ENCODE measurements at regions not wholly inside any gene's neighbourhood (a gene's known extent, or its start where the extent isn't known, plus 50 kb on each side); places are given as distances from the start of the nearest gene placed in this dataset.

GRCh38 chr20:41671143-41671542 is 53.0 kb upstream of the CHD6 start:
- no peak overlapping the region for H3K9ac ChIP-seq (ENCODE audit: control insufficient read depth, extremely low read depth, insufficient read depth, low read length)
- H3K4me1 ChIP-seq (ENCODE audit: control insufficient read depth, extremely low read depth, insufficient read depth, low read length), result no peaks in the 10 kb centered on the region
- no peaks in the 10 kb centered on the region for H3K9me1 ChIP-seq (ENCODE audit: control insufficient read depth, extremely low read depth, insufficient read depth, low read length)
- dilution Hi-C loops (cut with MboI; ENCODE audit: extremely low pct_ligation_motif_present, low sequenced_read_pairs), result no loop called here
- H3K9me3 ChIP-seq (ENCODE audit: control insufficient read depth, low read depth, low read length), result no peaks in the 10 kb centered on the region
- FAIRE-seq (no peak), DNase-seq (ENCODE audit: low read depth, low spot score) (no peak)
- H4K20me1 ChIP-seq (ENCODE audit: control insufficient read depth, extremely low read depth, insufficient read depth, low read length), result no peaks in the 10 kb centered on the region
- no peak overlapping the region for H3K27ac ChIP-seq (ENCODE audit: control insufficient read depth, insufficient read depth, low read length)
- TF ChIP-seq EZH2 (IDR thresholded peaks at IDR 0.05; ENCODE audit: low read length) (no peak), CTCF (optimal IDR thresholded peaks at IDR 0.05 in 1 of 3, IDR thresholded peaks at IDR 0.05 in 1 of 3, conservative IDR thresholded peaks at IDR 0.05 in 1 of 3; ENCODE audit: extremely low read depth in 1 of 3, insufficient read depth in 2 of 3, low read length in 3 of 3) (no peak)
- H3K79me2 ChIP-seq (ENCODE audit: control insufficient read depth, insufficient read depth, low read length), result no peaks in the 10 kb centered on the region
- H3K4me2 ChIP-seq (ENCODE audit: control insufficient read depth, extremely low read depth, insufficient read depth, low read depth, low read length), result no peak overlapping the region
- no peak overlapping the region for H2AFZ ChIP-seq (ENCODE audit: control insufficient read depth, low read length)
- no peak overlapping the region for H3K4me3 ChIP-seq (ENCODE audit: control insufficient read depth in 2 of 3, extremely low read depth in 1 of 3, insufficient read depth in 2 of 3, low read depth in 1 of 3, low read length in 3 of 3)
- no peaks in the 10 kb centered on the region for H3K36me3 ChIP-seq (ENCODE audit: control insufficient read depth in 2 of 2, extremely low read depth in 1 of 2, insufficient read depth in 2 of 2, low read length in 2 of 2)
- peaks cover 7% of the 10 kb centered on the region for H3K27me3 ChIP-seq (ENCODE audit: control insufficient read depth, extremely low read depth, insufficient read depth, low read length)

- FAIRE-seq (no peak), DNase-seq (ENCODE audit: low read depth, low spot score) (no peak)
- no peak overlapping the region for H3K9ac ChIP-seq (ENCODE audit: control insufficient read depth, extremely low read depth, insufficient read depth, low read length)
- H3K79me2 ChIP-seq (ENCODE audit: control insufficient read depth, insufficient read depth, low read length), result no peaks in the 10 kb centered on the region
- no peaks in the 10 kb centered on the region for H4K20me1 ChIP-seq (ENCODE audit: control insufficient read depth, extremely low read depth, insufficient read depth, low read length)
- H3K4me1 ChIP-seq (ENCODE audit: control insufficient read depth, extremely low read depth, insufficient read depth, low read length), result no peaks in the 10 kb centered on the region
- no peak overlapping the region for H3K4me2 ChIP-seq (ENCODE audit: control insufficient read depth, extremely low read depth, insufficient read depth, low read depth, low read length)
- H3K4me3 ChIP-seq (ENCODE audit: control insufficient read depth in 2 of 3, extremely low read depth in 1 of 3, insufficient read depth in 2 of 3, low read depth in 1 of 3, low read length in 3 of 3), result no peak overlapping the region
- H2AFZ ChIP-seq (ENCODE audit: control insufficient read depth, low read length), result no peak overlapping the region
- H3K9me1 ChIP-seq (ENCODE audit: control insufficient read depth, extremely low read depth, insufficient read depth, low read length), result no peaks in the 10 kb centered on the region
- no peaks in the 10 kb centered on the region for H3K36me3 ChIP-seq (ENCODE audit: control insufficient read depth in 2 of 2, extremely low read depth in 1 of 2, insufficient read depth in 2 of 2, low read length in 2 of 2)
- TF ChIP-seq CTCF (optimal IDR thresholded peaks at IDR 0.05 in 1 of 3, IDR thresholded peaks at IDR 0.05 in 1 of 3, conservative IDR thresholded peaks at IDR 0.05 in 1 of 3; ENCODE audit: extremely low read depth in 1 of 3, insufficient read depth in 2 of 3, low read length in 3 of 3) (no peak), EZH2 (IDR thresholded peaks at IDR 0.05; ENCODE audit: low read length) (no peak)
- peaks cover 7% of the 10 kb centered on the region for H3K27me3 ChIP-seq (ENCODE audit: control insufficient read depth, extremely low read depth, insufficient read depth, low read length)
- H3K9me3 ChIP-seq (ENCODE audit: control insufficient read depth, low read depth, low read length), result no peaks in the 10 kb centered on the region
- dilution Hi-C loops (cut with MboI; ENCODE audit: extremely low pct_ligation_motif_present, low sequenced_read_pairs), result no loop called here
- H3K27ac ChIP-seq (ENCODE audit: control insufficient read depth, insufficient read depth, low read length), result no peak overlapping the region
Observed at GRCh38 chr20:41670631-41671030, 52.5 kb upstream of the CHD6 start.
